ENCODE measurements at regions not wholly inside any gene's neighbourhood (a gene's known extent, or its start where the extent isn't known, plus 50 kb on each side); places are given as distances from the start of the nearest gene placed in this dataset.

GRCh38 chr16:86337138-86337537, 173.2 kb upstream of the FOXF1 start:
- TF ChIP-seq SIN3A (IDR thresholded peaks at IDR 0.05; ENCODE audit: borderline replicate concordance, insufficient read depth, low read depth, low read length), result no peak
- no peak for TF ChIP-seq POLR2AphosphoS5 (IDR thresholded peaks at IDR 0.05; ENCODE audit: low read depth, low read length)
- no peak for TF ChIP-seq CTCF (IDR thresholded peaks at IDR 0.05)
- TF ChIP-seq REST (IDR thresholded peaks at IDR 0.05; ENCODE audit: insufficient read depth in 1 of 2, low read depth in 2 of 2, low read length in 1 of 2), result no peak

All from Panc1 (cell line).